ENCODE measurements at regions not wholly inside any gene's neighbourhood (a gene's known extent, or its start where the extent isn't known, plus 50 kb on each side); places are given as distances from the start of the nearest gene placed in this dataset.

- H3K27ac ChIP-seq (ENCODE audit: extremely low read depth, low read depth, low read length), result no peak overlapping the region
- H3K4me3 ChIP-seq (ENCODE audit: low read depth, low read length), result no peak overlapping the region
- TF ChIP-seq GLIS2 (tag by site-specific recombination; IDR thresholded peaks at IDR 0.05) (no peak), ZNF266 (tag by site-specific recombination; IDR thresholded peaks at IDR 0.05; ENCODE audit: low read depth) (no peak), ZNF670 (tag by site-specific recombination; IDR thresholded peaks at IDR 0.05; ENCODE audit: low read depth) (no peak), ZNF19 (tag by site-specific recombination; IDR thresholded peaks at IDR 0.05; ENCODE audit: low read depth) (no peak), ZNF423 (tag by site-specific recombination; IDR thresholded peaks at IDR 0.05) (no peak), ZNF610 (tag by site-specific recombination; IDR thresholded peaks at IDR 0.05; ENCODE audit: borderline replicate concordance) (no peak), ZNF394 (tag by site-specific recombination; IDR thresholded peaks at IDR 0.05; ENCODE audit: borderline replicate concordance) (no peak), ZNF433 (tag by site-specific recombination; IDR thresholded peaks at IDR 0.05; ENCODE audit: low read depth) (no peak), KLF10 (tag by site-specific recombination; IDR thresholded peaks at IDR 0.05) (no peak)
- peaks cover 2% of the 10 kb centered on the region; the same call in 1 of the 2 replicates for H3K4me1 ChIP-seq (ENCODE audit: control insufficient read depth, insufficient read depth, low read length)
- no peaks in the 10 kb centered on the region for H3K9me3 ChIP-seq (ENCODE audit: control insufficient read depth, insufficient read depth, low read depth, low read length)
- CTCF ChIA-PET, result interaction anchor here (0.6 to 2.0 kb wide), 6 partner anchors 12 to 625 kb away, joined by 3 to 7 read pairs (median 4); no protein-coding TSS in a partner anchor
- H3K36me3 ChIP-seq (ENCODE audit: control insufficient read depth in 2 of 2, insufficient read depth in 1 of 2, low read length in 2 of 2), result no peaks in the 10 kb centered on the region
- POLR2A ChIA-PET, result no interaction called here
These were observed 63.4 kb upstream of the BET1 start for GRCh38 chr7:94067506-94067905.

DNA sequence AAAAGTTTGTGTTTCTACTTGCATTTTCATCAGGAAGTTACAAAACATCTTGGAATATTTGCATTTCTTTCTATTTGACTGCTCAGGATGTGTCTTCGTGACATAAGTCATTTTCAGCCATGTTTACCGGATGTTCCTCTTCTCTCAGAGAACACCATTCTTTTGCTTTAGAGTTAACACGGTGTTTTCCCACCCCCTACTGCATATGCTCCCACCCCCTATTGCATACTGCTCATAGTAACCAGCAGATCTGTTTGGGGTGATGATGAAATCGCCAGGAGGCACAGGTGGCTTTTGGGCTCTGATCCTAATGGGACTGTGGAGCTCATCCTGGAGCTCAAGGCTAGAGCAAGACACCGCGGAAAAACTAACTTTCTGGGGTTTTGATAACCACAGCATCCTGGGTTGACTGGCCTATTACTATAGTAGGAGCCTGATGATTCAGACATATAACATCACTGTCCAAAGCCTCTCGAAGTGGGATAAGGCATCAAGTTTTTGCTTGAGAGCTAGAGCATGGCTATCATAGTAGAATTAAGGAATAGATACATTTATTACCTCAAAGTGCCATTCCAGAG is 65.1 kb upstream of the BET1 start:
- Histone ChIP-seq H3K36me3 (ENCODE audit: control insufficient read depth in 2 of 2, insufficient read depth in 1 of 2, low read length in 2 of 2) (no peaks in the 10 kb centered on the region), H3K27ac (ENCODE audit: extremely low read depth, low read depth, low read length) (no peak overlapping the region), H3K4me1 (ENCODE audit: control insufficient read depth, insufficient read depth, low read length) (peaks cover 2% of the 10 kb centered on the region; the same call in 1 of the 2 replicates), H3K9me3 (ENCODE audit: control insufficient read depth, insufficient read depth, low read depth, low read length) (no peaks in the 10 kb centered on the region), H3K4me3 (ENCODE audit: low read depth, low read length) (no peak overlapping the region)
- ChIA-PET POLR2A (no interaction called here), CTCF (interaction anchor here (0.6 kb wide), 1 partner anchor 354 kb away, joined by 4 read pairs; no protein-coding TSS in a partner anchor)
- TF ChIP-seq OVOL3 (tag by site-specific recombination; IDR thresholded peaks at IDR 0.05) (no peak), ZNF514 (tag by site-specific recombination; IDR thresholded peaks at IDR 0.05) (no peak), ZNF211 (tag by site-specific recombination; IDR thresholded peaks at IDR 0.05; ENCODE audit: low read depth) (no peak), SCRT2 (tag by site-specific recombination; IDR thresholded peaks at IDR 0.05) (0 out of 2 replicates have a peak, but pooled peaks have one; percentile 27)

DNA sequence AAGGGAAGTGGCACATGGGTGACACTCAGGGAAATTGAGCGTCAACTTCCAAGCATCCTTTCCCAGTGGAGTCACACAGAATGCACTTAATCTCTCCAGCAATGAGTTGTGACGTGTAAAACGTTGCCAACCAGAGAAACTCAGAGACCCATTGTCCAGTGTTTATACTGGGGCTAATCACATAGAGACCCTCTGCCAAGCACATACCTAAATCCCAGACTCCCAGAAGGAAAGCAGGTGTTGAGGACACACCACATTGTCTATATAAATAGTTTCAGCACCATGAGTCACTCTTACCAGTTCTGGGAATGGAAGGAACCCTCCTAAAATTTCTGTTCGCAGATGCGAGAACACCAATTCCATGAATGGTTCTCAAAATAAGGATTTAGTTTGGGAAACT is 76.4 kb upstream of the BET1 start:
- Histone ChIP-seq H3K27ac (ENCODE audit: extremely low read depth, low read depth, low read length) (no peak overlapping the region), H3K4me3 (ENCODE audit: low read depth, low read length) (no peak overlapping the region), H3K36me3 (ENCODE audit: control insufficient read depth in 2 of 2, insufficient read depth in 1 of 2, low read length in 2 of 2) (no peaks in the 10 kb centered on the region), H3K4me1 (ENCODE audit: control insufficient read depth, insufficient read depth, low read length) (no peaks in the 10 kb centered on the region), H3K9me3 (ENCODE audit: control insufficient read depth, insufficient read depth, low read depth, low read length) (no peaks in the 10 kb centered on the region)
- TF ChIP-seq ZFP37 (tag by site-specific recombination; IDR thresholded peaks at IDR 0.05) (no peak), ZNF354C (tag by site-specific recombination; IDR thresholded peaks at IDR 0.05; ENCODE audit: borderline replicate concordance, low read depth) (no peak), ZNF843 (tag by site-specific recombination; IDR thresholded peaks at IDR 0.05) (no peak), ZNF521 (tag by site-specific recombination; IDR thresholded peaks at IDR 0.05) (no peak), SALL2 (tag by site-specific recombination; IDR thresholded peaks at IDR 0.05; ENCODE audit: borderline replicate concordance) (no peak), ZBTB17 (tag by site-specific recombination; IDR thresholded peaks at IDR 0.05) (no peak), ZNF621 (tag by site-specific recombination; IDR thresholded peaks at IDR 0.05) (no peak)
- TF ChIP-seq, protein P1, sequence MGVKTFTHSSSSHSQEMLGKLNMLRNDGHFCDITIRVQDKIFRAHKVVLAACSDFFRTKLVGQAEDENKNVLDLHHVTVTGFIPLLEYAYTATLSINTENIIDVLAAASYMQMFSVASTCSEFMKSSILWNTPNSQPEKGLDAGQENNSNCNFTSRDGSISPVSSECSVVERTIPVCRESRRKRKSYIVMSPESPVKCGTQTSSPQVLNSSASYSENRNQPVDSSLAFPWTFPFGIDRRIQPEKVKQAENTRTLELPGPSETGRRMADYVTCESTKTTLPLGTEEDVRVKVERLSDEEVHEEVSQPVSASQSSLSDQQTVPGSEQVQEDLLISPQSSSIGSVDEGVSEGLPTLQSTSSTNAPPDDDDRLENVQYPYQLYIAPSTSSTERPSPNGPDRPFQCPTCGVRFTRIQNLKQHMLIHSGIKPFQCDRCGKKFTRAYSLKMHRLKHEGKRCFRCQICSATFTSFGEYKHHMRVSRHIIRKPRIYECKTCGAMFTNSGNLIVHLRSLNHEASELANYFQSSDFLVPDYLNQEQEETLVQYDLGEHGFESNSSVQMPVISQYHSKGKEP (tag by site-specific recombination; IDR thresholded peaks at IDR 0.05), result no peak
- POLR2A ChIA-PET, result no interaction called here
- CTCF ChIA-PET, result no interaction called here
